ENCODE measurements at regions not wholly inside any gene's neighbourhood (a gene's known extent, or its start where the extent isn't known, plus 50 kb on each side); places are given as distances from the start of the nearest gene placed in this dataset.

- TF ChIP-seq CTCF (IDR thresholded peaks at IDR 0.05) (no peak), POLR2A (IDR thresholded peaks at IDR 0.05) (no peak), EP300 (IDR thresholded peaks at IDR 0.05) (no peak)
Observed at GRCh38 chr15:70242951-70243685, 145.4 kb upstream of the TLE3 start.

All from stomach (tissue), 4 donors.